AG04450 (cell line): ENCODE measurements at regions not wholly inside any gene's neighbourhood (a gene's known extent, or its start where the extent isn't known, plus 50 kb on each side); places are given as distances from the start of the nearest gene placed in this dataset.

Experiments
- CTCF ChIA-PET: fragments of 300-600, 350-600 bp; formaldehyde crosslinking; extraction: SDS; loops from one replicate; lab custom pipeline; 2022; ENCODE audit warnings: antibody characterized with exemption, inconsistent platforms; lab: Charles Lee
- POLR2A ChIA-PET: fragments of 350-600 bp; formaldehyde crosslinking; extraction: SDS; loops from one replicate; lab custom pipeline; 2021; ENCODE audit warnings: antibody characterized with exemption, inconsistent platforms; lab: Yijun Ruan, JAX
- DNase-seq: peaks from one replicate; pipeline ENCODE4 v3.0.0-alpha.2; 2011; ENCODE audit warnings: low read depth, low spot score
- H3K27ac ChIP-seq: one replicate; pipeline ENCODE4 v1.5.1; 2012; ENCODE audit warnings: low read depth, low read length, control low read depth
- H3K27me3 ChIP-seq: one replicate; pipeline ENCODE4 v1.6.0; 2012; ENCODE audit warnings: low read length; ENCODE audit not compliant: control insufficient read depth, insufficient read depth
- H3K4me3 ChIP-seq: 2 replicates; pipeline ENCODE4 v1.5.1; 2011; ENCODE audit warnings: mild to moderate bottlenecking, low read depth, low read length, control low read depth
- H3K9me3 ChIP-seq: 2 replicates; pipeline ENCODE4 v1.5.1; 2012; ENCODE audit warnings: low read length; ENCODE audit not compliant: control insufficient read depth, insufficient read depth
- CTCF ChIP-seq: IDR thresholded peaks from 2 replicates; pipeline ENCODE4 v1.5.1; 2011; ENCODE audit warnings: low read depth, low read length, control low read depth, inconsistent platforms

- TF ChIP-seq CTCF: no peak
- no peaks in the 10 kb centered on the region for H3K9me3 ChIP-seq
- ChIA-PET POLR2A (no interaction called here), CTCF (no interaction called here)
- no peak for DNase-seq
- H3K27me3 ChIP-seq: no peaks in the 10 kb centered on the region
- no peak overlapping the region for H3K4me3 ChIP-seq
- H3K27ac ChIP-seq: no peak overlapping the region
These were observed 201.9 kb upstream of the COPS8 start for GRCh38 chr2:236883819-236884218.

- POLR2A ChIA-PET: no interaction called here
- CTCF ChIA-PET: no interaction called here
- no peak overlapping the region for H3K4me3 ChIP-seq
- TF ChIP-seq CTCF: no peak
- H3K9me3 ChIP-seq: no peaks in the 10 kb centered on the region
- no peak for DNase-seq
- no peak overlapping the region for H3K27ac ChIP-seq
- no peaks in the 10 kb centered on the region for H3K27me3 ChIP-seq
These were observed 201.0 kb upstream of the COPS8 start for GRCh38 chr2:236884569-236885175.

- no peak for TF ChIP-seq CTCF
- Histone ChIP-seq H3K27me3 (no peaks in the 10 kb centered on the region), H3K4me3 (no peak overlapping the region), H3K27ac (no peak overlapping the region), H3K9me3 (no peaks in the 10 kb centered on the region)
- no peak for DNase-seq
- ChIA-PET POLR2A (no interaction called here), CTCF (no interaction called here)
These were observed 199.2 kb upstream of the COPS8 start for GRCh38 chr2:236886456-236886855.

- no peak for TF ChIP-seq CTCF
- DNase-seq: peak; percentile 4
- H3K9me3 ChIP-seq: no peaks in the 10 kb centered on the region
- POLR2A ChIA-PET: no interaction called here
- no peak overlapping the region for H3K4me3 ChIP-seq
- CTCF ChIA-PET: no interaction called here
- H3K27me3 ChIP-seq: no peaks in the 10 kb centered on the region
- H3K27ac ChIP-seq: peak overlapping the region; percentile 92
These were observed 198.2 kb upstream of the COPS8 start for GRCh38 chr2:236887531-236887930.

- ChIA-PET CTCF (no interaction called here), POLR2A (no interaction called here)
- Histone ChIP-seq H3K9me3 (no peaks in the 10 kb centered on the region), H3K4me3 (no peak overlapping the region), H3K27ac (peak overlapping the region; percentile 92), H3K27me3 (peaks cover 2% of the 10 kb centered on the region)
- DNase-seq: no peak
- no peak for TF ChIP-seq CTCF
These were observed 197.5 kb upstream of the COPS8 start for GRCh38 chr2:236887953-236888793.
